HG02759 (cell line): ENCODE measurements at regions not wholly inside any gene's neighbourhood (a gene's known extent, or its start where the extent isn't known, plus 50 kb on each side); places are given as distances from the start of the nearest gene placed in this dataset.
"Not testable (repeated sequence)": the region's sequence is repeated elsewhere in the genome, so short reads cannot be mapped to it uniquely, and the experiment has no call there.

Source experiments
- ATAC-seq: cut with Tn5 transposase; IDR thresholded peaks from one replicate; pipeline ENCODE4 v1.9.1; 2021; ENCODE audit warnings: mild to moderate bottlenecking, moderate library complexity; ENCODE audit not compliant: unreplicated experiment

GRCh38 chr1:31510853-31511789 lies 65.2 kb upstream of the TINAGL1 start:
- no peak for ATAC-seq

- ATAC-seq = no peak
Measured at GRCh38 chr1:31511848-31512615, 64.3 kb upstream of the TINAGL1 start.

GRCh38 chr1:31514117-31514516 lies 62.2 kb upstream of the TINAGL1 start:
- no peak for ATAC-seq

GRCh38 chr1:31515056-31515775 lies 61.1 kb upstream of the TINAGL1 start:
- no peak for ATAC-seq

- ATAC-seq = no peak
Measured at GRCh38 chr1:31515936-31516335, 60.4 kb upstream of the TINAGL1 start.

GRCh38 chr1:31517301-31517700 lies 59.0 kb upstream of the TINAGL1 start:
- ATAC-seq = no peak

GRCh38 chr1:31517986-31518385 lies 58.3 kb upstream of the TINAGL1 start:
- not testable (repeated sequence) for ATAC-seq

GRCh38 chr1:31521761-31522555 lies 54.4 kb upstream of the TINAGL1 start:
- ATAC-seq = no peak

GRCh38 chr1:31522556-31522845 lies 53.8 kb upstream of the TINAGL1 start:
- ATAC-seq = no peak

GRCh38 chr1:31523012-31523411 lies 53.3 kb upstream of the TINAGL1 start:
- no peak for ATAC-seq

GRCh38 chr1:31523769-31524168 lies 52.5 kb upstream of the TINAGL1 start:
- no peak for ATAC-seq

- no peak for ATAC-seq
Measured at GRCh38 chr1:31524186-31524901, 52.0 kb upstream of the TINAGL1 start.
